GM12878 (cell line): ENCODE measurements at regions not wholly inside any gene's neighbourhood (a gene's known extent, or its start where the extent isn't known, plus 50 kb on each side); places are given as distances from the start of the nearest gene placed in this dataset.

Experiments used
- ATF7 ChIP-seq: fragments of 450-650 bp; IDR thresholded peaks from 2 replicates; pipeline ENCODE4 v1.6.1; 2016; ENCODE audit warnings: low read depth, mild to moderate bottlenecking
- CBX3 ChIP-seq: fragments of 200-600 bp; sonication (generic); IDR thresholded peaks from 2 replicates; pipeline ENCODE4 v1.6.1; 2016; ENCODE audit warnings: low read depth, borderline replicate concordance
- CBX5 ChIP-seq: sonication (generic); IDR thresholded peaks from 2 replicates; pipeline ENCODE4 v1.6.1; 2016; ENCODE audit warnings: low read depth, moderate library complexity, mild to moderate bottlenecking, inconsistent platforms
- CREM ChIP-seq: IDR thresholded peaks from 2 replicates; pipeline ENCODE4 v1.6.1; 2014; ENCODE audit warnings: antibody characterized with exemption, low read depth
- IRF5 ChIP-seq: fragments of 450-650 bp; IDR thresholded peaks from 2 replicates; pipeline ENCODE4 v1.6.1; 2017; ENCODE audit warnings: borderline replicate concordance
- MYB ChIP-seq: fragments of 150-350 bp; IDR thresholded peaks from 2 replicates; pipeline ENCODE4 v1.6.1; 2014; ENCODE audit warnings: mild to moderate bottlenecking, low read depth, low read length, borderline replicate concordance
- PAX5 ChIP-seq: IDR thresholded peaks from 2 replicates; pipeline ENCODE4 v1.6.1; 2011; ENCODE audit warnings: low read depth, low read length, borderline replicate concordance
- PML ChIP-seq: IDR thresholded peaks from 2 replicates; pipeline ENCODE4 v1.6.1; 2012; ENCODE audit warnings: low read length, inconsistent platforms
- POLR2AphosphoS2 ChIP-seq: IDR thresholded peaks from 2 replicates; pipeline ENCODE4 v1.6.1; 2011; ENCODE audit warnings: low read depth, mild to moderate bottlenecking, low read length, improper control_type of control experiment, moderate library complexity
- POLR2AphosphoS5 ChIP-seq: IDR thresholded peaks from 2 replicates; pipeline ENCODE4 v1.6.1; 2011; ENCODE audit warnings: mild to moderate bottlenecking, low read length, inconsistent platforms
- POU2F2 ChIP-seq: IDR thresholded peaks from 3 replicates; pipeline ENCODE4 v1.6.1; 2011; ENCODE audit warnings: low read depth, mild to moderate bottlenecking, low read length, borderline replicate concordance
- RAD51 ChIP-seq: fragments of 450-650 bp; IDR thresholded peaks from 2 replicates; pipeline ENCODE4 v1.6.1; 2016; ENCODE audit warnings: moderate library complexity, mild to moderate bottlenecking, inconsistent platforms
- RB1 ChIP-seq: fragments of 450-650 bp; formaldehyde crosslinking; IDR thresholded peaks from 2 replicates; pipeline ENCODE4 v1.6.1; 2017; ENCODE audit warnings: mild to moderate bottlenecking, borderline replicate concordance
- RBBP5 ChIP-seq: fragments of 200-600 bp; sonication (generic); conservative IDR thresholded peaks from 2 replicates; pipeline ENCODE4 v1.6.1; 2016
- RCOR1 ChIP-seq: conservative IDR thresholded peaks from 2 replicates; pipeline ENCODE4 v1.6.1; 2012; ENCODE audit warnings: low read depth, low read length, improper control_type of control experiment
- SMARCA5 ChIP-seq: fragments of 450-650 bp; IDR thresholded peaks from 2 replicates; pipeline ENCODE4 v1.6.1; 2017; ENCODE audit warnings: mild to moderate bottlenecking
- SREBF2 ChIP-seq: IDR thresholded peaks from 2 replicates; pipeline ENCODE4 v1.6.1; 2012; ENCODE audit warnings: mild to moderate bottlenecking, low read length
- STAT3 ChIP-seq: IDR thresholded peaks from 2 replicates; pipeline ENCODE4 v1.6.1; 2011; ENCODE audit warnings: low read depth, low read length, improper control_type of control experiment
- SUPT20H ChIP-seq: IDR thresholded peaks from 2 replicates; pipeline ENCODE4 v1.6.1; 2011; ENCODE audit warnings: low read depth, mild to moderate bottlenecking, low read length, moderate library complexity, borderline replicate concordance; ENCODE audit not compliant: control insufficient read depth
- TAF1 ChIP-seq: IDR thresholded peaks from 2 replicates; pipeline ENCODE4 v1.6.1; 2011; ENCODE audit warnings: mild to moderate bottlenecking, low read depth, low read length, borderline replicate concordance
- ZNF217 ChIP-seq: fragments of 450-650 bp; IDR thresholded peaks from 2 replicates; pipeline ENCODE4 v1.6.1; 2017; ENCODE audit warnings: antibody characterized with exemption, mild to moderate bottlenecking
- ZNF274 ChIP-seq: IDR thresholded peaks from one replicate; pipeline ENCODE4 v1.8.0; 2011; ENCODE audit not compliant: insufficient read length, insufficient read depth
- ZNF622 ChIP-seq: fragments of 450-650 bp; IDR thresholded peaks from 2 replicates; pipeline ENCODE4 v1.6.1; 2017; ENCODE audit warnings: mild to moderate bottlenecking, inconsistent platforms
- TF ChIP-seq, protein P1 (sequence below): IDR thresholded peaks from 2 replicates; pipeline ENCODE4 v1.6.1; 2012; ENCODE audit warnings: improper control_type of control experiment, low read depth, low read length; ENCODE audit not compliant: insufficient replicate concordance
- TF ChIP-seq, protein P2 (sequence below): fragments of 450-650 bp; IDR thresholded peaks from 2 replicates; pipeline ENCODE4 v1.6.1; 2014; ENCODE audit warnings: mild to moderate bottlenecking
- TF ChIP-seq, protein P3 (sequence below): IDR thresholded peaks from 2 replicates; pipeline ENCODE4 v1.6.1; 2012; ENCODE audit warnings: low read depth, low read length, improper control_type of control experiment

GRCh38 chr3:177378168-177378567 lies 180.9 kb upstream of the TBL1XR1 start (continued):
- TF ChIP-seq PAX5 = peak; percentile 57; the same call in 1 of the 2 replicates
- no peak for TF ChIP-seq RCOR1
- no peak for TF ChIP-seq RB1
- TF ChIP-seq RAD51 = no peak
- TF ChIP-seq CBX5 = no peak
- no peak for TF ChIP-seq POLR2AphosphoS2
- TF ChIP-seq, protein P1, sequence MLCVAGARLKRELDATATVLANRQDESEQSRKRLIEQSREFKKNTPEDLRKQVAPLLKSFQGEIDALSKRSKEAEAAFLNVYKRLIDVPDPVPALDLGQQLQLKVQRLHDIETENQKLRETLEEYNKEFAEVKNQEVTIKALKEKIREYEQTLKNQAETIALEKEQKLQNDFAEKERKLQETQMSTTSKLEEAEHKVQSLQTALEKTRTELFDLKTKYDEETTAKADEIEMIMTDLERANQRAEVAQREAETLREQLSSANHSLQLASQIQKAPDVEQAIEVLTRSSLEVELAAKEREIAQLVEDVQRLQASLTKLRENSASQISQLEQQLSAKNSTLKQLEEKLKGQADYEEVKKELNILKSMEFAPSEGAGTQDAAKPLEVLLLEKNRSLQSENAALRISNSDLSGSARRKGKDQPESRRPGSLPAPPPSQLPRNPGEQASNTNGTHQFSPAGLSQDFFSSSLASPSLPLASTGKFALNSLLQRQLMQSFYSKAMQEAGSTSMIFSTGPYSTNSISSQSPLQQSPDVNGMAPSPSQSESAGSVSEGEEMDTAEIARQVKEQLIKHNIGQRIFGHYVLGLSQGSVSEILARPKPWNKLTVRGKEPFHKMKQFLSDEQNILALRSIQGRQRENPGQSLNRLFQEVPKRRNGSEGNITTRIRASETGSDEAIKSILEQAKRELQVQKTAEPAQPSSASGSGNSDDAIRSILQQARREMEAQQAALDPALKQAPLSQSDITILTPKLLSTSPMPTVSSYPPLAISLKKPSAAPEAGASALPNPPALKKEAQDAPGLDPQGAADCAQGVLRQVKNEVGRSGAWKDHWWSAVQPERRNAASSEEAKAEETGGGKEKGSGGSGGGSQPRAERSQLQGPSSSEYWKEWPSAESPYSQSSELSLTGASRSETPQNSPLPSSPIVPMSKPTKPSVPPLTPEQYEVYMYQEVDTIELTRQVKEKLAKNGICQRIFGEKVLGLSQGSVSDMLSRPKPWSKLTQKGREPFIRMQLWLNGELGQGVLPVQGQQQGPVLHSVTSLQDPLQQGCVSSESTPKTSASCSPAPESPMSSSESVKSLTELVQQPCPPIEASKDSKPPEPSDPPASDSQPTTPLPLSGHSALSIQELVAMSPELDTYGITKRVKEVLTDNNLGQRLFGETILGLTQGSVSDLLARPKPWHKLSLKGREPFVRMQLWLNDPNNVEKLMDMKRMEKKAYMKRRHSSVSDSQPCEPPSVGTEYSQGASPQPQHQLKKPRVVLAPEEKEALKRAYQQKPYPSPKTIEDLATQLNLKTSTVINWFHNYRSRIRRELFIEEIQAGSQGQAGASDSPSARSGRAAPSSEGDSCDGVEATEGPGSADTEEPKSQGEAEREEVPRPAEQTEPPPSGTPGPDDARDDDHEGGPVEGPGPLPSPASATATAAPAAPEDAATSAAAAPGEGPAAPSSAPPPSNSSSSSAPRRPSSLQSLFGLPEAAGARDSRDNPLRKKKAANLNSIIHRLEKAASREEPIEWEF = no peak
- no peak for TF ChIP-seq ATF7
- peak; percentile 65; the same call in 1 of the 2 replicates for TF ChIP-seq CREM
- no peak for TF ChIP-seq ZNF217
- TF ChIP-seq STAT3 = no peak
- no peak for TF ChIP-seq RBBP5
- TF ChIP-seq PML = no peak
- no peak for TF ChIP-seq ZNF274
- no peak for TF ChIP-seq POLR2AphosphoS5
- no peak for TF ChIP-seq MYB
- TF ChIP-seq SMARCA5 = no peak
- TF ChIP-seq SREBF2 = no peak
- no peak for TF ChIP-seq IRF5
- TF ChIP-seq, protein P2, sequence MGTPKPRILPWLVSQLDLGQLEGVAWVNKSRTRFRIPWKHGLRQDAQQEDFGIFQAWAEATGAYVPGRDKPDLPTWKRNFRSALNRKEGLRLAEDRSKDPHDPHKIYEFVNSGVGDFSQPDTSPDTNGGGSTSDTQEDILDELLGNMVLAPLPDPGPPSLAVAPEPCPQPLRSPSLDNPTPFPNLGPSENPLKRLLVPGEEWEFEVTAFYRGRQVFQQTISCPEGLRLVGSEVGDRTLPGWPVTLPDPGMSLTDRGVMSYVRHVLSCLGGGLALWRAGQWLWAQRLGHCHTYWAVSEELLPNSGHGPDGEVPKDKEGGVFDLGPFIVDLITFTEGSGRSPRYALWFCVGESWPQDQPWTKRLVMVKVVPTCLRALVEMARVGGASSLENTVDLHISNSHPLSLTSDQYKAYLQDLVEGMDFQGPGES = no peak
- TF ChIP-seq, protein P3, sequence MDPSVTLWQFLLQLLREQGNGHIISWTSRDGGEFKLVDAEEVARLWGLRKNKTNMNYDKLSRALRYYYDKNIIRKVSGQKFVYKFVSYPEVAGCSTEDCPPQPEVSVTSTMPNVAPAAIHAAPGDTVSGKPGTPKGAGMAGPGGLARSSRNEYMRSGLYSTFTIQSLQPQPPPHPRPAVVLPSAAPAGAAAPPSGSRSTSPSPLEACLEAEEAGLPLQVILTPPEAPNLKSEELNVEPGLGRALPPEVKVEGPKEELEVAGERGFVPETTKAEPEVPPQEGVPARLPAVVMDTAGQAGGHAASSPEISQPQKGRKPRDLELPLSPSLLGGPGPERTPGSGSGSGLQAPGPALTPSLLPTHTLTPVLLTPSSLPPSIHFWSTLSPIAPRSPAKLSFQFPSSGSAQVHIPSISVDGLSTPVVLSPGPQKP = no peak
- no peak for TF ChIP-seq CBX3
- no peak for TF ChIP-seq TAF1
- no peak for TF ChIP-seq ZNF622
- TF ChIP-seq POU2F2 = no peak
- TF ChIP-seq SUPT20H = no peak
